ENCODE measurements at regions not wholly inside any gene's neighbourhood (a gene's known extent, or its start where the extent isn't known, plus 50 kb on each side); places are given as distances from the start of the nearest gene placed in this dataset.

GRCh38 chr4:177008071-177008835, 215.5 kb upstream of the VEGFC start:
- POLR2A ChIA-PET = no interaction called here
- DNase-seq (ENCODE audit: extremely low spot score) = no peak
- TF ChIP-seq CTCF (IDR thresholded peaks at IDR 0.05; ENCODE audit: control extremely low read depth, extremely low read depth, low read depth, missing control alignments) = no peak
- CTCF ChIA-PET = interaction anchor here (0.6 to 1.3 kb wide), 2 partner anchors 13 to 39 kb away, joined by 3 read pairs; no protein-coding TSS in a partner anchor

- POLR2A ChIA-PET = no interaction called here
- no peak for TF ChIP-seq CTCF (IDR thresholded peaks at IDR 0.05; ENCODE audit: control extremely low read depth, extremely low read depth, low read depth, missing control alignments)
- DNase-seq (ENCODE audit: extremely low spot score) = no peak
- CTCF ChIA-PET = interaction anchor here (1.3 kb wide), 1 partner anchor 12 kb away, joined by 3 read pairs; no protein-coding TSS in a partner anchor
Measured at GRCh38 chr4:177008836-177009501, 216.2 kb upstream of the VEGFC start.

GRCh38 chr4:177010418-177010817, 217.7 kb upstream of the VEGFC start:
- ChIA-PET CTCF (interaction anchor here (1.2 kb wide), 1 partner anchor 37 kb away, joined by 3 read pairs; no protein-coding TSS in a partner anchor), POLR2A (no interaction called here)
- no peak for DNase-seq (ENCODE audit: extremely low spot score)
- TF ChIP-seq CTCF (IDR thresholded peaks at IDR 0.05; ENCODE audit: control extremely low read depth, extremely low read depth, low read depth, missing control alignments) = no peak

GRCh38 chr4:177012918-177013545, 220.3 kb upstream of the VEGFC start:
- POLR2A ChIA-PET = no interaction called here
- CTCF ChIA-PET = interaction anchor here (0.8 to 1.8 kb wide), 8 partner anchors 8 to 35 kb away, joined by 3 to 4 read pairs (median 4); no protein-coding TSS in a partner anchor
- no peak for TF ChIP-seq CTCF (IDR thresholded peaks at IDR 0.05; ENCODE audit: control extremely low read depth, extremely low read depth, low read depth, missing control alignments)
- no peak for DNase-seq (ENCODE audit: extremely low spot score)

GRCh38 chr4:177016541-177017141, 223.9 kb upstream of the VEGFC start:
- ChIA-PET POLR2A (no interaction called here), CTCF (no interaction called here)
- TF ChIP-seq CTCF (IDR thresholded peaks at IDR 0.05; ENCODE audit: control extremely low read depth, extremely low read depth, low read depth, missing control alignments) = no peak
- no peak for DNase-seq (ENCODE audit: extremely low spot score)

- no peak for DNase-seq (ENCODE audit: extremely low spot score)
- ChIA-PET POLR2A (no interaction called here), CTCF (no interaction called here)
- TF ChIP-seq CTCF (IDR thresholded peaks at IDR 0.05; ENCODE audit: control extremely low read depth, extremely low read depth, low read depth, missing control alignments) = no peak
Measured at GRCh38 chr4:177023951-177024350, 231.2 kb upstream of the VEGFC start.
